K562 (cell line): ENCODE measurements at regions not wholly inside any gene's neighbourhood (a gene's known extent, or its start where the extent isn't known, plus 50 kb on each side); places are given as distances from the start of the nearest gene placed in this dataset.

Source experiments
- BRCA1 ChIP-seq, 2 experiments: fragments of 450-650 bp in 1 of 2; sonication (generic) in 1 of 2; formaldehyde crosslinking in 1 of 2; IDR thresholded peaks; 2 replicates each; pipeline versions ENCODE4 v1.5.0 to v1.6.1; 2017 to 2020; ENCODE audit warnings: mild to moderate bottlenecking in 1 of 2, missing genetic modification reagents in 1 of 2
- MBD1 ChIP-seq: fragments of 250-450 bp; sonication (Bioruptor Pico); IDR thresholded peaks from 2 replicates; pipeline ENCODE4 v1.8.0; 2022; ENCODE audit warnings: inconsistent platforms
- NONO ChIP-seq, 2 experiments: fragments of 200-400 bp in 1 of 2; fragments of 450-650 bp in 1 of 2; formaldehyde crosslinking in 1 of 2; IDR thresholded peaks; 2 replicates each; pipeline ENCODE4 v1.6.1; 2017; ENCODE audit warnings: low read depth in 2 of 2, mild to moderate bottlenecking in 2 of 2, moderate library complexity in 2 of 2, low read length in 1 of 2
- NR3C1 ChIP-seq: sonication (generic); formaldehyde crosslinking; IDR thresholded peaks from 2 replicates; pipeline ENCODE4 v1.8.1; 2022; ENCODE audit warnings: missing genetic modification reagents
- RFX7 ChIP-seq: fragments of 250-450 bp; sonication (Bioruptor Pico); IDR thresholded peaks from 2 replicates; pipeline ENCODE4 v1.5.1; 2021; ENCODE audit warnings: mild to moderate bottlenecking
- SMC3 ChIP-seq: conservative IDR thresholded peaks from 2 replicates; pipeline ENCODE4 v1.6.1; 2011; ENCODE audit warnings: low read depth, low read length, improper control_type of control experiment; ENCODE audit not compliant: insufficient read depth
- STAT5A ChIP-seq: IDR thresholded peaks from 2 replicates; pipeline ENCODE4 v1.6.1; 2012; ENCODE audit warnings: low read length, inconsistent platforms, borderline replicate concordance
- ZC3H11A ChIP-seq: IDR thresholded peaks from 2 replicates; pipeline ENCODE4 v1.6.1; 2012; ENCODE audit warnings: low read depth, low read length, improper control_type of control experiment
- ZNF324 ChIP-seq: fragments of 250-450 bp; sonication (Bioruptor Pico); IDR thresholded peaks from 2 replicates; pipeline ENCODE4 v1.4.0; 2020; ENCODE audit warnings: mild to moderate bottlenecking
- ZNF354B ChIP-seq: fragments of 250-450 bp; sonication (Bioruptor Pico); IDR thresholded peaks from 2 replicates; pipeline ENCODE4 v1.4.0; 2020
- ZNF740 ChIP-seq, 3 experiments: fragments of 200-800 bp in 1 of 3; sonication (Bioruptor generic) in 1 of 3; sonication (generic) in 1 of 3; formaldehyde crosslinking in 1 of 3; IDR thresholded peaks; 2 replicates each; pipeline versions ENCODE4 v1.6.1 to v1.8.0; 2016 to 2022; ENCODE audit warnings: mild to moderate bottlenecking in 2 of 3, missing compliant biosample characterization in 2 of 3, missing genetic modification characterization in 2 of 3, missing genetic modification reagents in 1 of 3
- TF ChIP-seq, protein P1 (sequence below): fragments of 450-650 bp; IDR thresholded peaks from 2 replicates; pipeline ENCODE4 v1.6.1; 2018; ENCODE audit not compliant: partially characterized antibody
- TF ChIP-seq, protein P2 (sequence below), 2 experiments: IDR thresholded peaks in 1 of 2; conservative IDR thresholded peaks in 1 of 2; 2 replicates each; pipeline ENCODE4 v1.6.1; 2016; ENCODE audit warnings: low read depth in 2 of 2, mild to moderate bottlenecking in 1 of 2, missing compliant biosample characterization in 1 of 2, missing genetic modification characterization in 1 of 2, moderate library complexity in 1 of 2
- TF ChIP-seq, protein P3 (sequence below): fragments of 200-800 bp; sonication (Bioruptor generic); IDR thresholded peaks from 2 replicates; pipeline ENCODE4 v1.6.1; 2017; ENCODE audit warnings: missing genetic modification characterization, missing compliant biosample characterization

DNA sequence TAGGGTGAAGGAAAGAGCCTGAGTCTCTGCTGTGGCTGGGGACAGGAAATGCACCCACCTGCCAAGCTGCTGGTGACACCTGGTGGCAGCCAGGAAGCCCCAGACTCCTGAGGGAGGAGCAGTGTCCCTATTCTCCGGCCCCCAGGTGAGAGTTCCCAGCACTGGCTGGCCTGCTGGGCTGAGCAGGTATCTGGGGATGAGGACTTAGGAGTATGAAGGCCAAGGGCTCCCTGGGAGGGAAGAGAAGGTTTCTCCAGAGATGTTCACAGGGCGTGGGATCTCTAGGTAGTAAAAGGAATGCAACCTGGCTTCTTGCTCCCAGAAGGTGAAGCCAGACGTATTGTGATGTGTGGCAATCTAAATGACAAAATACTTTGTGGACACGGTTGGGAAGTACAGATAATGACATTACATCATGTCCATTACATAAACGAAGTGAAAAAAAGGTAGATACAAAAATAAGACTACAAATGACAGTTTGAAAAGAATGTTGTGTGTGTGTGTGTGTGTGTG lies 75.8 kb upstream of the SLC1A4 start (continued):
- TF ChIP-seq, protein P1, sequence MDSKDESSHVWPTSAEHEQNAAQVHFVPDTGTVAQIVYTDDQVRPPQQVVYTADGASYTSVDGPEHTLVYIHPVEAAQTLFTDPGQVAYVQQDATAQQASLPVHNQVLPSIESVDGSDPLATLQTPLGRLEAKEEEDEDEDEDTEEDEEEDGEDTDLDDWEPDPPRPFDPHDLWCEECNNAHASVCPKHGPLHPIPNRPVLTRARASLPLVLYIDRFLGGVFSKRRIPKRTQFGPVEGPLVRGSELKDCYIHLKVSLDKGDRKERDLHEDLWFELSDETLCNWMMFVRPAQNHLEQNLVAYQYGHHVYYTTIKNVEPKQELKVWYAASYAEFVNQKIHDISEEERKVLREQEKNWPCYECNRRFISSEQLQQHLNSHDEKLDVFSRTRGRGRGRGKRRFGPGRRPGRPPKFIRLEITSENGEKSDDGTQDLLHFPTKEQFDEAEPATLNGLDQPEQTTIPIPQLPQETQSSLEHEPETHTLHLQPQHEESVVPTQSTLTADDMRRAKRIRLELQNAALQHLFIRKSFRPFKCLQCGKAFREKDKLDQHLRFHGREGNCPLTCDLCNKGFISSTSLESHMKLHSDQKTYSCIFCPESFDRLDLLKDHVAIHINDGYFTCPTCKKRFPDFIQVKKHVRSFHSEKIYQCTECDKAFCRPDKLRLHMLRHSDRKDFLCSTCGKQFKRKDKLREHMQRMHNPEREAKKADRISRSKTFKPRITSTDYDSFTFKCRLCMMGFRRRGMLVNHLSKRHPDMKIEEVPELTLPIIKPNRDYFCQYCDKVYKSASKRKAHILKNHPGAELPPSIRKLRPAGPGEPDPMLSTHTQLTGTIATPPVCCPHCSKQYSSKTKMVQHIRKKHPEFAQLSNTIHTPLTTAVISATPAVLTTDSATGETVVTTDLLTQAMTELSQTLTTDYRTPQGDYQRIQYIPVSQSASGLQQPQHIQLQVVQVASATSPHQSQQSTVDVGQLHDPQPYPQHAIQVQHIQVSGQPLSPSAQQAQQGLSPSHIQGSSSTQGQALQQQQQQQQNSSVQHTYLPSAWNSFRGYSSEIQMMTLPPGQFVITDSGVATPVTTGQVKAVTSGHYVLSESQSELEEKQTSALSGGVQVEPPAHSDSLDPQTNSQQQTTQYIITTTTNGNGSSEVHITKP = no peak
- TF ChIP-seq, protein P2, sequence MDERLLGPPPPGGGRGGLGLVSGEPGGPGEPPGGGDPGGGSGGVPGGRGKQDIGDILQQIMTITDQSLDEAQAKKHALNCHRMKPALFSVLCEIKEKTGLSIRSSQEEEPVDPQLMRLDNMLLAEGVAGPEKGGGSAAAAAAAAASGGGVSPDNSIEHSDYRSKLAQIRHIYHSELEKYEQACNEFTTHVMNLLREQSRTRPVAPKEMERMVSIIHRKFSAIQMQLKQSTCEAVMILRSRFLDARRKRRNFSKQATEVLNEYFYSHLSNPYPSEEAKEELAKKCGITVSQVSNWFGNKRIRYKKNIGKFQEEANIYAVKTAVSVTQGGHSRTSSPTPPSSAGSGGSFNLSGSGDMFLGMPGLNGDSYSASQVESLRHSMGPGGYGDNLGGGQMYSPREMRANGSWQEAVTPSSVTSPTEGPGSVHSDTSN (CRISPR knock-in tag; IDR thresholded peaks at IDR 0.05; ENCODE audit: low read depth) = no peak
- TF ChIP-seq, protein P2 (tag; conservative IDR thresholded peaks at IDR 0.05; ENCODE audit: low read depth) = no peak
- no peak for TF ChIP-seq ZC3H11A
- TF ChIP-seq NR3C1 = no peak
- no peak for TF ChIP-seq ZNF740 (CRISPR knock-in tag; IDR thresholded peaks at IDR 0.05)
- no peak for TF ChIP-seq ZNF740 (tag; IDR thresholded peaks at IDR 0.05)
- no peak for TF ChIP-seq ZNF324 (CRISPR knock-in tag)
- TF ChIP-seq, protein P3, sequence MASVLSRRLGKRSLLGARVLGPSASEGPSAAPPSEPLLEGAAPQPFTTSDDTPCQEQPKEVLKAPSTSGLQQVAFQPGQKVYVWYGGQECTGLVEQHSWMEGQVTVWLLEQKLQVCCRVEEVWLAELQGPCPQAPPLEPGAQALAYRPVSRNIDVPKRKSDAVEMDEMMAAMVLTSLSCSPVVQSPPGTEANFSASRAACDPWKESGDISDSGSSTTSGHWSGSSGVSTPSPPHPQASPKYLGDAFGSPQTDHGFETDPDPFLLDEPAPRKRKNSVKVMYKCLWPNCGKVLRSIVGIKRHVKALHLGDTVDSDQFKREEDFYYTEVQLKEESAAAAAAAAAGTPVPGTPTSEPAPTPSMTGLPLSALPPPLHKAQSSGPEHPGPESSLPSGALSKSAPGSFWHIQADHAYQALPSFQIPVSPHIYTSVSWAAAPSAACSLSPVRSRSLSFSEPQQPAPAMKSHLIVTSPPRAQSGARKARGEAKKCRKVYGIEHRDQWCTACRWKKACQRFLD (CRISPR knock-in tag) = no peak
- no peak for TF ChIP-seq NONO (IDR thresholded peaks at IDR 0.05; ENCODE audit: low read depth in 2 of 2, low read length in 1 of 2)
- no peak for TF ChIP-seq ZNF354B (CRISPR knock-in tag)
- TF ChIP-seq SMC3 = peak; percentile 44
- TF ChIP-seq STAT5A = no peak
- no peak for TF ChIP-seq BRCA1 (IDR thresholded peaks at IDR 0.05)
- TF ChIP-seq BRCA1 (CRISPR knock-in tag; IDR thresholded peaks at IDR 0.05) = no peak
- no peak for TF ChIP-seq RFX7
- TF ChIP-seq MBD1 = no peak
